HG03159 (cell line): ENCODE measurements at regions not wholly inside any gene's neighbourhood (a gene's known extent, or its start where the extent isn't known, plus 50 kb on each side); places are given as distances from the start of the nearest gene placed in this dataset.
"Not testable (repeated sequence)": the region's sequence is repeated elsewhere in the genome, so short reads cannot be mapped to it uniquely, and the experiment has no call there.

Experiments
- ATAC-seq: cut with Tn5 transposase; IDR thresholded peaks from one replicate; pipeline ENCODE4 v1.9.1; 2021; ENCODE audit warnings: mild to moderate bottlenecking, moderate library complexity; ENCODE audit not compliant: unreplicated experiment

DNA sequence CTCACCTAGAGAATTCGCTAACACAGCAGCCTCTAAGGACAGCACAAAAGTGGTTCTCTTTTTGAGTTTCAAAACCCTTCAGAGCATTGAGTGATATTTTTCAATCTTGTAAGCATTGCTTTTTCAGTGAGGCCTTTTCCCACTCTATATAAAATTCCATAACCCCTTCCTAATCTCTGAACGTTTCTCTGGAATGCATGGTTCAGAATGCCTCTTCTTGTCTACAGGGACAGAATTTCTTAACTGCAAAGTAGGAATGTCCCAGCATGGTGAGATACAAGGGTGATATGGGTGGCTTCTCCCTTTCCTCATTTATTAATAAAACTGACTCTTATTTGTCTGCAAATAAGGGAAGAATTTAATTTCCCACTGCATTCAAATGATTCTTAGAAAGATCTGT lies 377.9 kb downstream of the LTN1 start:
- no peak for ATAC-seq

DNA sequence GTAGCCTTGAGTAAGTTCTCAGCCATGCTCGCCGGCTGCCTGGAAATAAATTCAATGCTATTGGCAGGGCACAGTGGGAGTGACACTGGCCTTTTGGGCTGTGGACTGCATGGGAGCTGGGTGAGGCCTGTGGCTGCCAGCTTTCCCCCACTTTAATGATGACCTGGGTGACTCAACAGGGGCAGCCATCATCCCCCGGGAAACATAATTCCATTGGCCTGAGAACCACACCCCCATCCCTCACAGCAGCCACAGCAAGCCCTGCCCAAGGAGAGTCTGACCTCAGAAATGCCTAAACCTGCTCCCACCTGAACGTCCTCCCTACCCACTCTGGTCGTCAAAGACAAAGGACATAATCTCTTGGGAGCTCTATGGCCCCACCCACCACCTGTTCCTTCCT lies 384.0 kb downstream of the LTN1 start:
- ATAC-seq = no peak

DNA sequence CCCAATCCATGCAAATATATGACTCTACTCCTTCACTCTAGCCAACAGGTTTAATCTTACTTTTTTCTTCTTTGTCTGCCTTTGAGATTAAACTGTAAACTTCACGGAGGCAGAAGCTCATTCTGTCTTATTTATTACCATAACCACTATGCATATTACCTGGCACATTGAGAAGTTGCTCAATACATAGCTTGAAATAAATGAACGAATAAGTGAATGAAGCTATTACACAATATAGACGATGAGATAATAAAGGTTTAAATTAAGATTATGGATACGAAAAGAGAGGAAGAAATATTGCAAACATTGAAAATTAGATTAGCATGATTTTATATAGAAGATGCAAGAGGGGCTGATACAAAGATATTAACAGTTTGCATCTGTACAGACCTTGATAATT lies 385.1 kb downstream of the LTN1 start:
- no peak for ATAC-seq

DNA sequence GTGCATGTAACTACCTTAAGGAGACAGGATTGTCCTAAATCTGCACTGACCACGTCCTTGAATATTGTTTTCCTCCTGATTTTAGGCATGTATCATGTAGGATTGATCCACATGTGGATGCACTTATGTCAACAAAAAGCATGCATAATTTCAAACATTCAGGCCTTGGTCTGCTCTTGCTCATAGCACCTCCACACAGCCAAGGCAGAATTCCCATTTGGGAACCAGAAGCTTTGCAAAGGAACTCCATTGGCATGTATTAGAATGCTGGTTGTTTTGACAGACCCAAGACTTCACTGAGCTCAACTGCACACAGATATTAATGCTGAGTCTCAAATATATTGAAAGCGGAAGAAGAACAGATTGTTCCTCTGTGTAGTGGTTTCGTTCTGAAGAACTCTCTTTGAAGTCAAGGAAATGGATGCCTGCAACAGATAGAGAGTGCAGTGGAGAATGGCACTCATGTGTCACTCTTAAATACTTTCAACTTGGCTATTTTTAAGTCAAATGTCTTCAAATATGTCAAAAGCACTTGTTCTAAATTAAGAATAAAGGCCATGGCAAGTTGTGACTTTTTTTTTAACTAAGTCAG lies 387.6 kb downstream of the LTN1 start:
- ATAC-seq = peak; percentile 99

DNA sequence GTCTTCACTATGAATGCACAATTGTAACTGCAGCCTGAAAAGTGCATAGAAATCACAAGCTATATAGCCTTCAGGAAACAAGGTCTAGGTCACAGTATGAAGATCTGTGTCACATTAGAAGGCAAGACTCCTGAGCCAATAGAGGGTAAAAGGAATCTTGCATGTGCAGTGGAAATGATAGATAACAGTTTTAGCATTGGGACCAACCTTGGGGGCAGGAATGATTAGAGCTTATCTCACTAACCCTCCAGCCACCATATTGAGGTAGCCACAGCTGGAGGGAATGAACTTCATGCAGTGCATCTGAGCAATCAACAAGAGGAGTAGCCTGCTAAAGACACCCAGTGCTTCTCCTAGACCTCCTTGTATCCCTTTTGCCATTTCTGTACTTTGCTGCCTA lies 390.1 kb downstream of the LTN1 start:
- no peak for ATAC-seq

DNA sequence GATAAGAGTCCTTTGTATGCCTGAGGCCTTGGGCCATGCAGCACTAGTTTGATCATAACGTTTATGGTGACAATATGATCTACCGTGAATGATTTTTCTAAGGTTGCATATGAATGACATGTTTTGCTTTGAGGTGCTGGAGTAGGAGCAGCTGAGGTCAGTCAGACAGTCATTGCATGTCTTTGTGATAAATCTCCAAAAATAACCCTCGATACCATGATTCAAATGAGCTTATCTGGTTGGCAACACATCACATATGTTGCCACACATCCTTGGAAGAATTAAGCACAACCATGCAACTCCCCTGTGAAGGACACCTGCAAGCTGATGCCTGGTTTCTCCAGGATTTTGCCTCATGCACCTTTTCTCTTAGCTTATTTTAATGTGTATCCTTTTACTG lies 394.5 kb downstream of the LTN1 start:
- no peak for ATAC-seq

DNA sequence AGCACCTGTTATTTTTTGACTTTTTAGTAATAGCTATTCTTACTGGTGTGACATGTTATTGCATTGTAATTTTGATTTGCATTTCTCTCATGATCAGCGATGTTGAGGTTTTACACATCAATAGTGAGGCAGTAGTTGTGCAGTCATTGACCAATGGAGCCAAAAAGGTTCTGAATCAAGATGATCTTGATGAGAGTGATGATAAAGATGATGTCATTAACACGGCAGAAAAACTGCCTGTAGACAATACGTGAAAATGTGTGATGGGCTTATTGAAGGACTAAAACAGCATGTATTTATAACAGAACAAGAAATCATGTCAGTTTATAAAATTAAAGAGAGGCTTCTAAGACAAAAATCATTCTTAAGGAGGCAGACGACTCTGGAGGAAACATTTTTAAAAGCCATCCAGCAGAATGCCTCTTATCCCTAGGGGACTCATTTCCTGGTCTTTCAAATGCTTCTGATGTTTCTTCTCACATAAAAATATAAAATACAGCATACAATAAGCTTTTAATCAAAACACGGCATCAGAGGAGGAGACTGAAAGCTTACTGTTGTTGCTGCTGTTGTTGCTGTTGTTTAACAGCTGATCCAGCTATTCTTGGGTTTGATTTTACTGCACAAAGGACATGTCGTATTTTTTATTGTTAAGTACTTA lies 400.3 kb downstream of the LTN1 start:
- ATAC-seq = no peak

DNA sequence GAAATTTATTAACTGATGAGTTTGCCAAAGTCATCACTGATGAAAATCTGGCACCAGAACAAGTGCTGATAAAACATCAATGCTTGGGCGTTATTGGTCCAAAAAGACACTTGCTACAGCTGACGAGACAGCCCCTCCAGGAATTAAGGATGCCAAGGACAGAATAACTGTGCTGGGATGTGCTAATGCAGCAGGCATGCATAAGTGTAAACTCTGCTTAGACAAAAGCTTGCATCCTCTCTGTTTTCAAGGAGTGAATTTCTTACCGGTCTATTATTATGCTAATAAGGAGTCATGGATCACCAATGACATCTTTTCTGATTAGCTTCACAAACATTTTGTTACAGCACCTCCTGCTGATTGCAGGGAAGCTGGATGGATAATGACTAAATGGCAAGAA lies 402.0 kb downstream of the LTN1 start:
- no peak for ATAC-seq

DNA sequence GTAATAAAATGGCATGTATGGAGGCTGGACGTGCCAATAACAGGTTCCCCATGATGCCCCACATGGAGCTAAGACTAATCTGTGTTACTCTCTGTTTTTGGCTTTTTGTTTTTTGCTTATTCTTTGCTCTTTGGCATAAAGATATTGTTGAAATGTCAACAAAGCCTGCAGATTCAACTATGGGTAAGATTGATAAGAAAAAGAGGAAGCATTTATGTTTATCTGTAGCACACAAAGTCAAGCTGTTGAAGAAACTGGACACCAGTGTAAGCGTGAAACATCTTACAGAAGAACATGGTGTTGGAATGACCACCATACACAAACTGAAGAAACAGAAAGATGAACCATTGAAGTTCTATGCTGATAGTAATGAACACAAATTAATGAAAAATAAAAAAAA lies 402.7 kb downstream of the LTN1 start:
- no peak for ATAC-seq

DNA sequence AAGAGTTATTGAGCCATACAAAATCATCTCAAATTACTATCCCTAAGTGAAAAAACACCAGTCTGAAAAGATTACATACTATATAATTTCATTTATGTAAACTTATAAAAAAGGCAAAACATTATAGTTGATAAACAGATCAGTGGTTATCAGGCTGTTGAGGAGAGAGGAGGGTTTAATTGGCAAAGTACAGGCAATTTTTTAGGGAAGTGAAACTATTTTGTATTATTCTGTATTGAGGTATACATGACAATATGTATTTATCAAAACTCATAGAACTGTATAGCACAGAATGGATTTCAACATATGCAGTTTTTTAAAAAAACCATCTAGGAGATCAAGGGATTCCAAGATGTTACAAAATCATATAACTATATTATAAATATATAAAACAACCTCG lies 403.7 kb downstream of the LTN1 start:
- ATAC-seq = no peak

DNA sequence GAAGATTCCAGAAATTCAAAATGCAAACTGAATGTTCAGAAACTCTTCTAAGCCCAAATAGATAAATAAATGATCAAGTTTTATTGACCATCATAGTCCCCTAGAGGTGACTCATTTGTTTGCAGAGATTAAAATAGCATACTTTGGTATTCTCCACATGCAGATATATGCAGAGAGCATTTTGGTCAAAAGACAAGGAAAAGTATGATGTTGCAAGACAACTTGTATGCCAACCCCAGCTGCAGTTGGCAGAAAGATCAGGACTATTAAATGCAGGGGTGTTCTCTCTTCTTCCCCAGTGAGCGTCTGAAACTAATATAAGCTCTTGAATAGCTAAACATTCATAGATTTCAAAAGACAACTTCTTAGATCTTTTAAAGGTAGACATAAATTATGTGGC lies 404.9 kb downstream of the LTN1 start:
- no peak for ATAC-seq

DNA sequence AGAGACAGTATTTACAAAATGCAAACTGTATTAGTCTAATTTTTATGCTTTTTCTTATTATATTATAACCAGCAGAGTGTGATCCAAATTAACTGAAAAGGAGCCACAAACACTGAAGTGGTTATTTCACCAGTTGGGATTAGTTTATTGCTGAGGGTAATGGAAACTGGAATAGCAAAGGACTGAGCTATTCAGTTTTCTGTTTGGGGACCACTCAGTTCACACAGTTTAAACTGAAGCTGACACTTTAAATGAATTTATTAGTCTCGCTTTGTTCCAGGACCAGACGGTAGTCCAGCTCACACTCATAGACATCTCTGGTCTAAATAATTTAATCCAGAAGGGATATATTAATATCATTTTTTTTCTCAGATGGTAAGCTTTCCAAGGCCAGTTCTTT lies 410.7 kb downstream of the LTN1 start:
- ATAC-seq = no peak

DNA sequence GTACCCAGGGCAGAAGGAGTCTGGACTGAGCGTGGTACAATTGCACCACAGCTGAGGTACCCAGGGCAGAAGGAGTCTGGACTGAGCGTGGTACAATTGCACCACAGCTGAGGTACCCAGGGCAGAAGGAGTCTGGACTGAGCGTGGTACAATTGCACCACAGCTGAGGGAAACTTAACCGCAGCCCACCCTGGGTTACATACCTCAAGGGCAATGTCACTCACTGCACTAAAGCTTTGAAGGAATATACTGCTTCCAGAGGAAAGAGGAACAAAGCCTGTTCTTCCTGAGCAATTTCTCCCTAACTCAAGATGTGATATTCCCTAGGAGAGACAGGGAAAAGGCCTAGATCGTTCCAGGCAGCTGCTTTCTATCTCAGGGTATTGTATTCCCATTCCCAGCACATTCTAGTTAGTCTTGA lies 411.4 kb downstream of the LTN1 start:
- ATAC-seq = not testable (repeated sequence)

DNA sequence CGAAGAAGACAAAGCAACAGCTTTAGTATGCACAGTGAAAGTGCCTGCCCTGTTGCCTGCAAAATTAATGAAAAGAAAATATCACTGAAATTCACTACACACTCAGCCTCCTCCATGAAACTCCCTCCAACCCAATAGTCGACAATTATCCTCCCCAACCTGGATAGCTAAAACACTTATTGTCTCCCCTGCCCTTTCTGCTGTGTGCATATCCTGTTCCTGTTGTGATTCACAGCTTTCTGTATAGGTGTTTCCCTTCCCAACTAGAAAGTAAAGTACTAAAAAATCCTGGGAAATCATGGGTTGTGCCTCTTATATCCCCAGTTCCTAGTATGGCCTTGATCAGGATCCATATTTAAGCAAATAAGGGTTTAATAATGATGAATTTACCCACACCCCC lies 412.1 kb downstream of the LTN1 start:
- no peak for ATAC-seq

DNA sequence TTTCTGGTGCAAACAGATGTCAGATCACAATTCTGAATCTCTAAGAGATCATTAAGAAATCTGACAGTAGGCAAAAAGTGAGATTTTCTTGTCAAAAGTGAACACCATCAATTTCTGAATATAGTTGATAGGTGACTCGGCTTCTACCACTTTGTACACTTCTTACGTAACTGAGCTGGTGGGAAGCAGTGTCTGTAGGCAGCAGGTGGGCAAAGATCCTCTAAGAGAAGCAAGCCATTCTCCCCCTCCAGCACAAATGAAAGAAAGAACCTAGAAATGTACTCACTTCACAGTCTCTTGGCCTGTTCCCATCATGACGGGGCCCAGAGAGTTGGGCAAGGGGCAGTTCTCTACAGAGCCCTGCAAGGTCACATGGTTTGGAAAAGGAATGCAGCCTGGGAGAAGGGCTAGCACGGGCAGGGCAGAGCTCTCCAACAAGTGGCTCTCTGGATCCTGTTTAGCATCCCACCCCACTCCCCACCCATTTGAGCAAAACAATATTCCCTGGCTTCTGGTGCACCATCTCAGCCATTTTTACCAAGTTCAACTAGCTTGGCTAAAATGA lies 412.6 kb downstream of the LTN1 start:
- no peak for ATAC-seq

DNA sequence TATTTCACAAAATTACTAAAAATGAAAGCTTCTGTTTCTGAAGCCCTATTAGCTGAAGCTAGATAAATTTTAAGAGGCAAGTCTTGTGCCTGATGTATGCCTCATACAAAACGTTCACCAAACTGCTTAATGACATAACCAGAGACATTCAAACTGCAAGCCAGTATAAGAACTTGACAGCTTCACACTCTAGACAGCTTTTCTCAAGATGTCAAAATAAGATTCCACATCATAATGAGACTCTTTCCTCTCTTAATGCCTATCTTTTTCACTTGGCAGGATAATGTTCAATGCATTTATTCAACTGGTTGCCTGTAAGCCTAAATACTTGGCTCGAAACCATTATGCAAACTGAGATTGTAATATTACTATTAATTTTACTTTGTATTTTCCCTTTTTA lies 424.0 kb downstream of the LTN1 start:
- ATAC-seq = no peak

DNA sequence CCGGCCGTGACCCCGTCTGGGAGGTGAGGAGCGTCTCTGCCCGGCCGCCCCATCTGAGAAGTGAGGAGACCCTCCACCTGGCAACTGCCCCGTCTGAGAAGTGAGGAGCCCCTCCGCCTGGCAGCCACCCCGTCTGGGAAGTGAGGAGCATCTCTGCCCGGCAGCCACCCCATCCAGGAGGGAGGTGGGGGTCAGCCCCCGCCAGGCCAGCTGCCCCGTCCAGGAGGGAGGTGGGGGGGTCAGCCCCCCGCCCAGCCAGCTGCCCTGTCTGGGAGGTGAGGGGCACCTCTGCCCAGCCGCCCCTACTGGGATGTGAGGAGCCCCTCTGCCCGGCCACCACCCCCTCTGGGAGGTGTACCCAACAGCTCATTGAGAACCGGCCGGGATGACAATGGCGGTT lies 428.7 kb downstream of the LTN1 start:
- ATAC-seq = not testable (repeated sequence)

DNA sequence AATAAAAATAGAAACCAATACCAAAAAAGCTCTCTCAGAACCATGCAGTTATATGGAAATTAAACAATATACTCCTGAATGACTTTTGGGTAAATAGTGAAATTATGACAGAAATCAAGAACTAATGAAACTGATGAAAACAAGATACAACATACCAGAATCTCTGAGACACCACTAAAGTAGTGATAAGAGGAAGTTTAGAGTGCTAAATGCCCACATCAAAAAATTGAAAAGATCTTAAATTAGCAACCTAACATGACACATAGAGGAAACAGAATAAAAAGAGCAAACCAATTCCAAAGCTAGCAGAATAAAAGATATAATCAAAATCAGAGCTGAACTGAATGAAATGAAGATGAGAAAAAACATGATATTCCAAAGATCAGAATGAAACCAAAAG lies 430.9 kb downstream of the LTN1 start:
- no peak for ATAC-seq

DNA sequence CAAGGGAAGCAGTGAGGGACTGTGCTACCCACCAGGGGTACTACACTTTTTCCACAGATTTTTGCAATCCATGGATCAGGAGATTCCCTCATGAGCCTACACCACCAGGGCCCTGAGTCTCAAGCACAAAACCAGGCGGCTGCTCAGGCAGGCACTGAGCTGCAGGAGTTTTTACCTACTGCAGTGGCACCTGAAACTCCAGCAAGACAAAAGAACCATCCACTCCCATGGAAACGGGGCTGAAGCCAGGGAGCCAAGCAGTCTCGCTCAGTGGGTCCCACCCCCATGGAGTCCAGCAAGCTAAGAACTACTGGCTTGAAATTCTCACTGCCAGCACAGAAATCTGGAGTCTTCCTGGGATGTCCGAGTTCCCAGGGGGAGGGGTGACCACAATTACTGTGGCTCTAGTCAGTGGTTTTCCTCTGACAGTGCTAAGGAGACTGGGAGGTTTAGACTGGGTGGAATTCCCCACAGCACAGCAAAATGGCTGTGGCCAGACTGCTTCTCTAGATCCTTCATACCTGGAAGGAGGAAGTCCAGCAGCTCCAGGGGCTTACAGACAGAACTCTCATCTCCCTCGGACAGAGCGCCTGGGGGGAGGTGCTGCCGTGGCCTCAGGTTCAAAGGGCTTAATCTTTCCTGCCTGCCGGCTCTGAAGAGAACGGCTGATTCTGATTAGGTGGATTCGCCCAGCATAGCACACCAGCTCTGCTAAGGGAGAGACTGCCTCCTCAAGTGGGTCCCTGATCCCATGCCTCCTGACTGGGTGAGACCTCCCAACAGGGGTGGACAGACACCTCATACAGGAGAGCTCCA lies 437.8 kb downstream of the LTN1 start:
- ATAC-seq = no peak

DNA sequence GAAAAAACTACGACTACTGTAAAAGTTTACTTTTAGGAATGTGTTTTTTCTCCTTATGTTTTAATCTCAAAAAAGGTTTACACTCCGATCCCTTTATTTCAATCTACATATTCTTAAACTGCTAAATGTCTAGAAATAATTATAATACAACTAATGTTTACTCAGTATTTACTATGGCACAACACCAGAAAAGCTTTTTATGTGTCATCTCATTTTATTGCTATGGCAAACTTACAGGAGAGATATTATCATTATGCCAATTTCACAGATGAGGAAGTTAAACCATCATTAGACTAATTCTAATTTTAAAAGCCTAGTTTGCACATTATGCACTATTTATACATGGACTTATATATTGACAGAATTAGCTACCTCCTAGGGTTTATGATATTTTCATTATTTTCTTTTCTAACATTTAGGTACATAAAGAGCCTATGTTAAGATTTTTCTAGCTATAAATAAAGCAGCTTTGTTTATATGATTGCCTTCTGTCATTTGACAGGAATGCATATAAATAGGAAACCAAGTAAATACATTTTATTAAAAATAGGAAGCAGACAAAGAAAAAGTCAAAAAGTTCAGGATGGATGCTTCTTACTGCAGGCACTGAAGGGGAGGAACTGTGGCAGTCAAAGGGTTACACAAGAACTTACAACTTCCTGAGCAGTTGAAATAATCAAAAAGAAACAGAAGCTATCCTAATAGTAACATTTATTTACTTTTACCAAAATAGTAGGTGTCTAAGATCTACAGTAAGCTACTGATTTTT lies 442.4 kb downstream of the LTN1 start:
- ATAC-seq = no peak

DNA sequence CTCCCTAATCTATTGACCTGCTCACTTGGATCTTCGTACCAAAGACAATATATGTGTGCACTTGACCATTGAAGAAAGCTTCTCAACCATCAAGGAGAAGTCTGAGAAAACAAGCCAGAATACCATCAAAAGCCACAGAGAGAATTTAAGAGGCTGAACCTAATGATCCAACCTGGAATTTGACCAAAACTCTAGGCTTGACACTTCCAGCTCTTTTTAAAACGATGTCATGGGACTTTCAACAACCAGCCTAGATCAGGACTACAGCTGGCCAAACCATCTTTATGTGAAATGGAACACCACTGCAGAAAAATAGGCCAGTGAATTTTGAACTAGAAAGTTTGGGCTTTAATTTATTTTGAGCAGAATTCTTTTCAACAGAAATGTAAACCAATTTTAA lies 444.4 kb downstream of the LTN1 start:
- ATAC-seq = no peak
